ENCODE measurements at regions not wholly inside any gene's neighbourhood (a gene's known extent, or its start where the extent isn't known, plus 50 kb on each side); places are given as distances from the start of the nearest gene placed in this dataset.

DNA sequence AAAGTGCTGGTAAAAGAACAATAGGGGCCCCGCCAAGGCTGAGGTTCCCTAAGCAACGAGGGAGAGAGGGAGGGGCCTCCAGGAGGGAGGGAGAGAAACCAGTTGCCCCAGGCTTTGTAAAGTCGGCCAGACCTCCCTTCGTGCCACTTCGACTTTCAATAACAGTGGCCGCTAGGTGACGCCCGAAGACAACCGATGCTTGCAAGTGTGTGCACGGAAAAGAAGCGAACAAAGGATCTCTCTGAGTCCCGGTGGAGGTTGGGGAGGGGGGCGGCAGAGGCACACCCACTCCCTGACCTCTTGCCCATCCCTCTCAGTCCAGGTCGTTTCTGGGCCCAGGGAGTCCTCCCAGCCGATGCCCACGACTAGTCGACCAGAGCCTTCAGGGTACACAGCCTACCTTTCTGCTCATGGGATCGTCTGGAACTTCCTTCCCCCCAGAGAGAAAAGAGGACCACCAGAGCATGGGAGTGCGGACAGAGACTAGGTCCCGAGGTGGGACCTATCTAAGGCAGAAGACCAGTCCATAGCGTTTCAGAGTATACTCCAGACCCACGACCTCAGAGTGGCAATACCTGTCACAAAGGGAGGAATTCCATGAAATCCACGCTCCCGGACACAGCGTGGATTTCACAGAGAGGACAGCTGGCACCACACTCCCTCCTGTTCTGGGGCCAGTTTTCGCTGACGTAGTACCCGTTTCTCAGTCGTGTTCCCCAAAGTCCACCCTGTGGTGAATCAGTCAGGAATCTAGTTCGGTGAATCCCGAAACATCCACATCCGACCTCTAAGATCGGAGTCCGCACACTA, 262.7 kb upstream of the ALG10B start:
- no peaks in the 10 kb centered on the region for H3K79me2 ChIP-seq (ENCODE audit: control insufficient read depth, low read length)
- H3K4me2 ChIP-seq (ENCODE audit: low read length): no peak overlapping the region
- no peaks in the 10 kb centered on the region for H3K4me1 ChIP-seq (ENCODE audit: control insufficient read depth, low read length)
- H3F3A ChIP-seq (ENCODE audit: control insufficient read depth, insufficient read depth): no peaks in the 10 kb centered on the region
- no peaks in the 10 kb centered on the region for H3K9me2 ChIP-seq (replicated peaks; ENCODE audit: control insufficient read depth, low read length)
- H3K36me3 ChIP-seq (ENCODE audit: control insufficient read depth, low read length): no peaks in the 10 kb centered on the region
- H4K20me1 ChIP-seq (ENCODE audit: control insufficient read depth, insufficient read depth, low read depth, low read length): no peaks in the 10 kb centered on the region
- no peaks in the 10 kb centered on the region for H3K27me3 ChIP-seq (ENCODE audit: control insufficient read depth, low read length)
- TF ChIP-seq EZH2phosphoT487 (IDR thresholded peaks at IDR 0.05; ENCODE audit: borderline replicate concordance, low read length): no peak
- TF ChIP-seq, protein P1, sequence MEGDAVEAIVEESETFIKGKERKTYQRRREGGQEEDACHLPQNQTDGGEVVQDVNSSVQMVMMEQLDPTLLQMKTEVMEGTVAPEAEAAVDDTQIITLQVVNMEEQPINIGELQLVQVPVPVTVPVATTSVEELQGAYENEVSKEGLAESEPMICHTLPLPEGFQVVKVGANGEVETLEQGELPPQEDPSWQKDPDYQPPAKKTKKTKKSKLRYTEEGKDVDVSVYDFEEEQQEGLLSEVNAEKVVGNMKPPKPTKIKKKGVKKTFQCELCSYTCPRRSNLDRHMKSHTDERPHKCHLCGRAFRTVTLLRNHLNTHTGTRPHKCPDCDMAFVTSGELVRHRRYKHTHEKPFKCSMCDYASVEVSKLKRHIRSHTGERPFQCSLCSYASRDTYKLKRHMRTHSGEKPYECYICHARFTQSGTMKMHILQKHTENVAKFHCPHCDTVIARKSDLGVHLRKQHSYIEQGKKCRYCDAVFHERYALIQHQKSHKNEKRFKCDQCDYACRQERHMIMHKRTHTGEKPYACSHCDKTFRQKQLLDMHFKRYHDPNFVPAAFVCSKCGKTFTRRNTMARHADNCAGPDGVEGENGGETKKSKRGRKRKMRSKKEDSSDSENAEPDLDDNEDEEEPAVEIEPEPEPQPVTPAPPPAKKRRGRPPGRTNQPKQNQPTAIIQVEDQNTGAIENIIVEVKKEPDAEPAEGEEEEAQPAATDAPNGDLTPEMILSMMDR (IDR thresholded peaks at IDR 0.05; ENCODE audit: low read depth, low read length, poor library complexity, severe bottlenecking): no peak
- no peak overlapping the region for H3K4me3 ChIP-seq (ENCODE audit: low read length)
- no peak overlapping the region for H3K27ac ChIP-seq (ENCODE audit: low read depth, low read length)
- H3K9me3 ChIP-seq (ENCODE audit: control insufficient read depth, insufficient read depth, low read length): peaks cover 26% of the 10 kb centered on the region; the same call in 1 of the 2 replicates

DNA sequence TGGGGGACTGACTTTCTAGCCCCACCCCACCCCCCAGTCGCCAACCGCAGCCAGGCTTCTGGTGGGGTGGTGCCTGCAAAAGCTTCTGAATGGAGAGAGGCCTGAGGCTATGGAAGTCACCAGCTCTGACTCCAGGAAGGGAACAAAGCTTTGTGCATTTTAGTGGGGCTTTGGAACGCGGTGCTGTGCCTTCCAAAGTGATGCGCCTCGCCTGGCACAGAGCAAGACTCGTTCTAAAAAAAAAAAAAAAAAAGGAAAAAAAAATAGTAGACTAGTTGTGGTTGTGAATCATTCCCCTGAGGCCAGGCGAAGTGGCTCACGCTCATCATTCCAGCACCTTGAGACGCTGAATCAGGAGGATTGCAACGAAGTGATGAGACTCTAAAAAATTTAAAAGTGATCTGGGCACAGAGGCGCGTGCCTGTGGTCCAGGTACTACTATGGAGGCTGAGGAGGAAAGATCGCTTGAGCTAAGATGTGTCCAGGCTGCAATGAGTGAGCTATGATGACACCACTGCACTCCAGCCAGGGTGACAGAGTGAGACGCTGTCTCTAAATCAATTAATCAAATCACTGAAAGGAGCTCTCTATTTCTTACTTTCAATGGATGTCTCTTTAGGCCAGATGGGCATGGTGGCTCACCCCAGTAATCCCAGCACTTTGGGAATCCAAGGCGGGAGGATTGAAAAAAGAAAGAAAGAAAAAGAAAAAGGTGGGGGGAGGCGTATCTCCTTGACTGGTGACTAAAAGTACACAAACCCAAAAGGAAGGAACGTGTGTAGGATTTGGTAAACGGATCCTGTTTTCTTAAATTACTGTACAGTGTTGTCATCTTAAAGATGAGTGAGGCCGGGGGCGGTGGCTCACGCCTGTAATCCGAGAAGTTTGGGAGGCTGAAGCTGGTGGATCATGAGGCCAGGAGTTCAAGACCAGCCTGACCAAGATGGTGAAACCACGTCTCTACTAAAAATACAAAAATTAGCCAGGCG, 259.6 kb upstream of the ALG10B start:
- peaks cover 20% of the 10 kb centered on the region; the same call in 1 of the 2 replicates for H3K9me3 ChIP-seq (ENCODE audit: control insufficient read depth, insufficient read depth, low read length)
- no peak overlapping the region for H3K4me2 ChIP-seq (ENCODE audit: low read length)
- no peaks in the 10 kb centered on the region for H3K79me2 ChIP-seq (ENCODE audit: control insufficient read depth, low read length)
- no peaks in the 10 kb centered on the region for H4K20me1 ChIP-seq (ENCODE audit: control insufficient read depth, insufficient read depth, low read depth, low read length)
- TF ChIP-seq EZH2phosphoT487 (IDR thresholded peaks at IDR 0.05; ENCODE audit: borderline replicate concordance, low read length): no peak
- TF ChIP-seq, protein P1 (IDR thresholded peaks at IDR 0.05; ENCODE audit: low read depth, low read length, poor library complexity, severe bottlenecking): no peak
- H3K4me3 ChIP-seq (ENCODE audit: low read length): no peak overlapping the region
- no peaks in the 10 kb centered on the region for H3F3A ChIP-seq (ENCODE audit: control insufficient read depth, insufficient read depth)
- no peaks in the 10 kb centered on the region for H3K36me3 ChIP-seq (ENCODE audit: control insufficient read depth, low read length)
- H3K9me2 ChIP-seq (replicated peaks; ENCODE audit: control insufficient read depth, low read length): no peaks in the 10 kb centered on the region
- H3K27me3 ChIP-seq (ENCODE audit: control insufficient read depth, low read length): no peaks in the 10 kb centered on the region
- H3K27ac ChIP-seq (ENCODE audit: low read depth, low read length): no peak overlapping the region
- H3K4me1 ChIP-seq (ENCODE audit: control insufficient read depth, low read length): no peaks in the 10 kb centered on the region

DNA sequence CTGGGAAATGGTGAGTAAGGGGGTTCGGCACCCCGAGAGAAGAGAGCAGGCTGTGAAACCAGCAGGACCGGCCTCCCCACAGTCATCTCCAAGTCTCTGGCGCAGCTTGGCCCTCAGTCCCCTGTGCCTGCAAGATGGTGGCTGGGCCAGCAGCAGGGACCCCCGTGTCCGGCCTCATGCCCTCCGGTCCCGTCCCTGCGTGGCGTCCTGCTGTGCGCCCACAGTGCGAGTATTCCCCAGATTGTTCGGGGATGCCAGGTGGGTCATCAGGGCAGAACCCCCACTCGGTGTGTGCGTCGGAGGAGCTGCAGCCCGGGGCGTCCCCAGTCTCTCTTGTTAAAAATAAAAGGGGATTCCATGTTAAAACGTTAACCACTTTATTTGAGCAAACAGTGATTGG, 216.9 kb upstream of the ALG10B start:
- no peak overlapping the region for H3K4me3 ChIP-seq (ENCODE audit: low read length)
- H3F3A ChIP-seq (ENCODE audit: control insufficient read depth, insufficient read depth): no peaks in the 10 kb centered on the region
- no peak overlapping the region for H3K4me2 ChIP-seq (ENCODE audit: low read length)
- TF ChIP-seq, protein P1 (IDR thresholded peaks at IDR 0.05; ENCODE audit: low read depth, low read length, poor library complexity, severe bottlenecking): no peak
- TF ChIP-seq EZH2phosphoT487 (IDR thresholded peaks at IDR 0.05; ENCODE audit: borderline replicate concordance, low read length): no peak
- H4K20me1 ChIP-seq (ENCODE audit: control insufficient read depth, insufficient read depth, low read depth, low read length): no peaks in the 10 kb centered on the region
- no peaks in the 10 kb centered on the region for H3K79me2 ChIP-seq (ENCODE audit: control insufficient read depth, low read length)
- no peaks in the 10 kb centered on the region for H3K9me3 ChIP-seq (ENCODE audit: control insufficient read depth, insufficient read depth, low read length)
- H3K27ac ChIP-seq (ENCODE audit: low read depth, low read length): no peak overlapping the region
- no peaks in the 10 kb centered on the region for H3K9me2 ChIP-seq (replicated peaks; ENCODE audit: control insufficient read depth, low read length)
- H3K4me1 ChIP-seq (ENCODE audit: control insufficient read depth, low read length): no peaks in the 10 kb centered on the region
- H3K36me3 ChIP-seq (ENCODE audit: control insufficient read depth, low read length): no peaks in the 10 kb centered on the region
- no peaks in the 10 kb centered on the region for H3K27me3 ChIP-seq (ENCODE audit: control insufficient read depth, low read length)
